ENCODE measurements at regions not wholly inside any gene's neighbourhood (a gene's known extent, or its start where the extent isn't known, plus 50 kb on each side); places are given as distances from the start of the nearest gene placed in this dataset.

DNA sequence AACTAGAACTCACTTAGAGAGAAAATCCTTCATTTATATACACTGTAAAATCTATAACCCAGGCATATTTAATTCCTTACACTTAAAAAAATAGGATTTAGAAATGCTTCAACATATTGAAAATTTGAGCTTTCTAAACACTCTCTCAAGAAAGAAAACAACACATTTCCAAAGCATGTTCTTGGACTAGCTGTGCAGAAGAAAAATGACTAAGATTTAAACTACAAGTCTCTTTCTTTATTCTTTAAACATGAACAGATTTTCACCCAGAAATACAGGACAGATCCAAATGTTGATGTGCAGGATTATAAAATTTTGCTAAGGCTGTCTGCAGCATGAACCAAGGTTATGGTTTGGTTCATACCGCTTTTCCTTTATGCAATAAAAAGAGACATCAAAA, 77.7 kb upstream of the TUSC1 start:
- TF ChIP-seq POLR2A (IDR thresholded peaks at IDR 0.05) = no peak
- TF ChIP-seq, protein P1, sequence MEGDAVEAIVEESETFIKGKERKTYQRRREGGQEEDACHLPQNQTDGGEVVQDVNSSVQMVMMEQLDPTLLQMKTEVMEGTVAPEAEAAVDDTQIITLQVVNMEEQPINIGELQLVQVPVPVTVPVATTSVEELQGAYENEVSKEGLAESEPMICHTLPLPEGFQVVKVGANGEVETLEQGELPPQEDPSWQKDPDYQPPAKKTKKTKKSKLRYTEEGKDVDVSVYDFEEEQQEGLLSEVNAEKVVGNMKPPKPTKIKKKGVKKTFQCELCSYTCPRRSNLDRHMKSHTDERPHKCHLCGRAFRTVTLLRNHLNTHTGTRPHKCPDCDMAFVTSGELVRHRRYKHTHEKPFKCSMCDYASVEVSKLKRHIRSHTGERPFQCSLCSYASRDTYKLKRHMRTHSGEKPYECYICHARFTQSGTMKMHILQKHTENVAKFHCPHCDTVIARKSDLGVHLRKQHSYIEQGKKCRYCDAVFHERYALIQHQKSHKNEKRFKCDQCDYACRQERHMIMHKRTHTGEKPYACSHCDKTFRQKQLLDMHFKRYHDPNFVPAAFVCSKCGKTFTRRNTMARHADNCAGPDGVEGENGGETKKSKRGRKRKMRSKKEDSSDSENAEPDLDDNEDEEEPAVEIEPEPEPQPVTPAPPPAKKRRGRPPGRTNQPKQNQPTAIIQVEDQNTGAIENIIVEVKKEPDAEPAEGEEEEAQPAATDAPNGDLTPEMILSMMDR (IDR thresholded peaks at IDR 0.05) = no peak

All from body of pancreas (tissue), 4 donors.